ENCODE measurements at regions not wholly inside any gene's neighbourhood (a gene's known extent, or its start where the extent isn't known, plus 50 kb on each side); places are given as distances from the start of the nearest gene placed in this dataset.

- TF ChIP-seq POLR2A (IDR thresholded peaks at IDR 0.05; ENCODE audit: low read depth, low read length) (no peak), TAF1 (IDR thresholded peaks at IDR 0.05; ENCODE audit: low read depth, low read length) (no peak)
Observed at GRCh38 chr6:65998544-65998943, 291.5 kb upstream of the EYS start.

Data from GM12891 (cell line).